GM19043 (cell line): ENCODE measurements at regions not wholly inside any gene's neighbourhood (a gene's known extent, or its start where the extent isn't known, plus 50 kb on each side); places are given as distances from the start of the nearest gene placed in this dataset.
A peak's percentile ranks its signal among the peaks of the same experiment; 100 is the strongest.
"Not testable (repeated sequence)": the region's sequence is repeated elsewhere in the genome, so short reads cannot be mapped to it uniquely, and the experiment has no call there.

Experiments used
- ATAC-seq: cut with Tn5 transposase; IDR thresholded peaks from one replicate; pipeline ENCODE4 v1.9.1; 2021; ENCODE audit warnings: low read depth; ENCODE audit not compliant: unreplicated experiment

- ATAC-seq: not testable (repeated sequence)
Measured at GRCh38 chr6:113724927-113725326, 132.2 kb upstream of the MARCKS start.

GRCh38 chr6:113731541-113731940, 125.6 kb upstream of the MARCKS start:
- no peak for ATAC-seq

GRCh38 chr6:113732384-113732966, 124.7 kb upstream of the MARCKS start:
- no peak for ATAC-seq

GRCh38 chr6:113733381-113733780, 123.8 kb upstream of the MARCKS start:
- no peak for ATAC-seq

- ATAC-seq: no peak
Measured at GRCh38 chr6:113734982-113735381, 122.2 kb upstream of the MARCKS start.

GRCh38 chr6:113735491-113735890, 121.7 kb upstream of the MARCKS start:
- ATAC-seq: no peak

GRCh38 chr6:113736978-113737377, 120.2 kb upstream of the MARCKS start:
- no peak for ATAC-seq

GRCh38 chr6:113739041-113739655, 118.0 kb upstream of the MARCKS start:
- ATAC-seq: no peak

GRCh38 chr6:113741651-113742050, 115.5 kb upstream of the MARCKS start:
- ATAC-seq: no peak

- no peak for ATAC-seq
Measured at GRCh38 chr6:113742342-113742741, 114.8 kb upstream of the MARCKS start.

- no peak for ATAC-seq
Measured at GRCh38 chr6:113744861-113745260, 112.3 kb upstream of the MARCKS start.

GRCh38 chr6:113750151-113750855, 106.8 kb upstream of the MARCKS start:
- ATAC-seq: no peak

GRCh38 chr6:113754291-113754690, 102.9 kb upstream of the MARCKS start:
- ATAC-seq: no peak

GRCh38 chr6:113755449-113756289, 101.5 kb upstream of the MARCKS start:
- peak; percentile 72 for ATAC-seq

- no peak for ATAC-seq
Measured at GRCh38 chr6:113756290-113756665, 100.9 kb upstream of the MARCKS start.

GRCh38 chr6:113758214-113758613, 98.9 kb upstream of the MARCKS start:
- ATAC-seq: no peak

- ATAC-seq: peak; percentile 33
Measured at GRCh38 chr6:113758826-113759574, 98.1 kb upstream of the MARCKS start.

- ATAC-seq: no peak
Measured at GRCh38 chr6:113762641-113763040, 94.5 kb upstream of the MARCKS start.

- no peak for ATAC-seq
Measured at GRCh38 chr6:113763311-113763766, 93.8 kb upstream of the MARCKS start.

- peak; percentile 63 for ATAC-seq
Measured at GRCh38 chr6:113763876-113764275, 93.3 kb upstream of the MARCKS start.
